K562 (cell line): ENCODE measurements at regions not wholly inside any gene's neighbourhood (a gene's known extent, or its start where the extent isn't known, plus 50 kb on each side); places are given as distances from the start of the nearest gene placed in this dataset.
A peak's percentile ranks its signal among the peaks of the same experiment; 100 is the strongest.

Experiments
- ARID4B ChIP-seq: sonication (generic); formaldehyde crosslinking; IDR thresholded peaks from 2 replicates; pipeline ENCODE4 v1.8.0; 2022; ENCODE audit warnings: mild to moderate bottlenecking, missing genetic modification reagents
- FOSL1 ChIP-seq: fragments of 200-800 bp; sonication (Bioruptor generic); conservative IDR thresholded peaks from 2 replicates; pipeline ENCODE4 v1.6.1; 2016; ENCODE audit warnings: missing genetic modification characterization, missing compliant biosample characterization
- FOXK1 ChIP-seq: sonication (generic); formaldehyde crosslinking; IDR thresholded peaks from 2 replicates; pipeline ENCODE4 v1.8.0; 2022; ENCODE audit warnings: missing genetic modification reagents, mild to moderate bottlenecking, borderline replicate concordance
- STAT5A ChIP-seq: IDR thresholded peaks from 2 replicates; pipeline ENCODE4 v1.6.1; 2012; ENCODE audit warnings: low read length, inconsistent platforms, borderline replicate concordance
- ZBTB11 ChIP-seq, 3 experiments: fragments of 200-800 bp in 1 of 3; fragments of 250-450 bp in 1 of 3; fragments of 450-650 bp in 1 of 3; sonication (Bioruptor Pico) in 1 of 3; sonication (Bioruptor generic) in 1 of 3; formaldehyde crosslinking in 1 of 3; IDR thresholded peaks; 2 replicates each; pipeline versions ENCODE4 v1.6.1 to v1.8.0; 2016 to 2022; ENCODE audit warnings: mild to moderate bottlenecking in 2 of 3, missing genetic modification characterization in 2 of 3, missing compliant biosample characterization in 1 of 3, moderate library complexity in 1 of 3
- ZFX ChIP-seq: sonication (generic); formaldehyde crosslinking; IDR thresholded peaks from 2 replicates; pipeline ENCODE4 v1.8.0; 2022; ENCODE audit warnings: mild to moderate bottlenecking, missing genetic modification reagents, moderate library complexity
- ZNF384 ChIP-seq: IDR thresholded peaks from 2 replicates; pipeline ENCODE4 v1.6.1; 2012; ENCODE audit warnings: low read depth, low read length, improper control_type of control experiment
- ZNF445 ChIP-seq: fragments of 250-450 bp; sonication (Bioruptor Pico); IDR thresholded peaks from 2 replicates; pipeline ENCODE4 v1.4.0; 2020; ENCODE audit warnings: low read depth, mild to moderate bottlenecking, moderate library complexity
- ZNF512 ChIP-seq: IDR thresholded peaks from 2 replicates; pipeline ENCODE4 v1.6.1; 2016; ENCODE audit warnings: missing genetic modification characterization, missing compliant biosample characterization

GRCh38 chr6:28729501-28730402 lies 194.0 kb downstream of the TRIM27 start (continued):
- TF ChIP-seq ARID4B (CRISPR knock-in tag) (no peak), ZNF512 (tag) (no peak), ZNF445 (0 out of 2 replicates have a peak, but pooled peaks have one; percentile 17), STAT5A (0 out of 2 replicates have a peak, but pooled peaks have one; percentile 1), ZFX (CRISPR knock-in tag) (peak; percentile 25; the same call in 1 of the 2 replicates), ZNF384 (peak; percentile 70), ZBTB11 (CRISPR knock-in tag; IDR thresholded peaks at IDR 0.05) (peak in 1 of 3 experiments; percentile 90; a peak in 2 of 6 replicates), FOXK1 (0 out of 2 replicates have a peak, but pooled peaks have one; percentile 25), FOSL1 (tag) (peak; percentile 5; the same call in 1 of the 2 replicates)
- TF ChIP-seq, all 486 proteins: peak for 18
